ENCODE measurements at regions not wholly inside any gene's neighbourhood (a gene's known extent, or its start where the extent isn't known, plus 50 kb on each side); places are given as distances from the start of the nearest gene placed in this dataset.
"Not testable (repeated sequence)": the region's sequence is repeated elsewhere in the genome, so short reads cannot be mapped to it uniquely, and the experiment has no call there.

- H3K27ac Mint-ChIP-seq = no peak overlapping the region
- H3K4me1 Mint-ChIP-seq (ENCODE audit: low read depth) = no peaks in the 10 kb centered on the region
- DNase-seq (no peak), ATAC-seq (no peak)
- POLR2A ChIA-PET = no interaction called here
- no peaks in the 10 kb centered on the region for H3K36me3 Mint-ChIP-seq (ENCODE audit: low read depth)
- H3K27me3 Mint-ChIP-seq (ENCODE audit: low read depth) = no peaks in the 10 kb centered on the region
- H3K9me3 Mint-ChIP-seq (ENCODE audit: insufficient read depth) = no peaks in the 10 kb centered on the region
- CTCF ChIA-PET = interaction anchor here (0.6 kb wide), 1 partner anchor 15 kb away, joined by 3 read pairs; no protein-coding TSS in a partner anchor
- H3K4me3 Mint-ChIP-seq = no peak overlapping the region
Observed at GRCh38 chr4:79700356-79700755, 292.3 kb upstream of the GK2 start.

- CTCF ChIA-PET = no interaction called here
- H3K27ac Mint-ChIP-seq = no peak overlapping the region
- no peaks in the 10 kb centered on the region for H3K9me3 Mint-ChIP-seq (ENCODE audit: insufficient read depth)
- POLR2A ChIA-PET = no interaction called here
- DNase-seq = no peak
- no peaks in the 10 kb centered on the region for H3K36me3 Mint-ChIP-seq (ENCODE audit: low read depth)
- no peaks in the 10 kb centered on the region for H3K27me3 Mint-ChIP-seq (ENCODE audit: low read depth)
- no peak overlapping the region for H3K4me3 Mint-ChIP-seq
- no peak for ATAC-seq
- no peaks in the 10 kb centered on the region for H3K4me1 Mint-ChIP-seq (ENCODE audit: low read depth)
Observed at GRCh38 chr4:79697444-79697843, 289.4 kb upstream of the GK2 start.

GRCh38 chr4:79696534-79696933 is 288.5 kb upstream of the GK2 start:
- ATAC-seq; H3K27ac Mint-ChIP-seq; H3K4me1 Mint-ChIP-seq (ENCODE audit: low read depth); H3K9me3 Mint-ChIP-seq (ENCODE audit: insufficient read depth); H3K36me3 Mint-ChIP-seq (ENCODE audit: low read depth); DNase-seq; H3K27me3 Mint-ChIP-seq (ENCODE audit: low read depth); H3K4me3 Mint-ChIP-seq; POLR2A ChIA-PET; CTCF ChIA-PET: not testable (repeated sequence)

- H3K27me3 Mint-ChIP-seq (ENCODE audit: low read depth) = no peaks in the 10 kb centered on the region
- DNase-seq (no peak), ATAC-seq (no peak)
- no peak overlapping the region for H3K4me3 Mint-ChIP-seq
- no peaks in the 10 kb centered on the region for H3K4me1 Mint-ChIP-seq (ENCODE audit: low read depth)
- no peaks in the 10 kb centered on the region for H3K9me3 Mint-ChIP-seq (ENCODE audit: insufficient read depth)
- no peak overlapping the region for H3K27ac Mint-ChIP-seq
- POLR2A ChIA-PET = no interaction called here
- no peaks in the 10 kb centered on the region for H3K36me3 Mint-ChIP-seq (ENCODE audit: low read depth)
- CTCF ChIA-PET = no interaction called here
Observed at GRCh38 chr4:79695848-79696247, 287.8 kb upstream of the GK2 start.

GRCh38 chr4:79689740-79690139 is 281.7 kb upstream of the GK2 start:
- Mint-ChIP-seq H3K4me3 (no peak overlapping the region), H3K36me3 (ENCODE audit: low read depth) (no peaks in the 10 kb centered on the region), H3K27me3 (ENCODE audit: low read depth) (no peaks in the 10 kb centered on the region), H3K9me3 (ENCODE audit: insufficient read depth) (no peaks in the 10 kb centered on the region), H3K27ac (no peak overlapping the region), H3K4me1 (ENCODE audit: low read depth) (no peaks in the 10 kb centered on the region)
- ChIA-PET CTCF (no interaction called here), POLR2A (no interaction called here)
- ATAC-seq (no peak), DNase-seq (no peak)

GRCh38 chr4:79688691-79689090 is 280.7 kb upstream of the GK2 start:
- no peak for ATAC-seq
- ChIA-PET CTCF (interaction anchor here (1.1 kb wide), 1 partner anchor 527 kb away, joined by 3 read pairs; no protein-coding TSS in a partner anchor), POLR2A (no interaction called here)
- no peak for DNase-seq
- Mint-ChIP-seq H3K4me1 (ENCODE audit: low read depth) (no peaks in the 10 kb centered on the region), H3K9me3 (ENCODE audit: insufficient read depth) (no peaks in the 10 kb centered on the region), H3K27me3 (ENCODE audit: low read depth) (no peaks in the 10 kb centered on the region), H3K36me3 (ENCODE audit: low read depth) (no peaks in the 10 kb centered on the region), H3K4me3 (no peak overlapping the region), H3K27ac (no peak overlapping the region)

GRCh38 chr4:79687006-79687405 is 279.0 kb upstream of the GK2 start:
- Mint-ChIP-seq H3K27ac (no peak overlapping the region), H3K9me3 (ENCODE audit: insufficient read depth) (no peaks in the 10 kb centered on the region), H3K4me3 (no peak overlapping the region), H3K36me3 (ENCODE audit: low read depth) (no peaks in the 10 kb centered on the region), H3K27me3 (ENCODE audit: low read depth) (no peaks in the 10 kb centered on the region), H3K4me1 (ENCODE audit: low read depth) (no peaks in the 10 kb centered on the region)
- ChIA-PET POLR2A (no interaction called here), CTCF (no interaction called here)
- ATAC-seq (no peak), DNase-seq (no peak)

GRCh38 chr4:79685542-79685941 is 277.5 kb upstream of the GK2 start:
- H3K27ac Mint-ChIP-seq = no peak overlapping the region
- ChIA-PET POLR2A (no interaction called here), CTCF (no interaction called here)
- no peaks in the 10 kb centered on the region for H3K27me3 Mint-ChIP-seq (ENCODE audit: low read depth)
- H3K9me3 Mint-ChIP-seq (ENCODE audit: insufficient read depth) = no peaks in the 10 kb centered on the region
- H3K36me3 Mint-ChIP-seq (ENCODE audit: low read depth) = no peaks in the 10 kb centered on the region
- no peak for ATAC-seq
- DNase-seq = no peak
- H3K4me3 Mint-ChIP-seq = no peak overlapping the region
- H3K4me1 Mint-ChIP-seq (ENCODE audit: low read depth) = no peaks in the 10 kb centered on the region

- no peak overlapping the region for H3K4me3 Mint-ChIP-seq
- POLR2A ChIA-PET = no interaction called here
- CTCF ChIA-PET = interaction anchor here (0.6 kb wide), 1 partner anchor 16 kb away, joined by 3 read pairs; no protein-coding TSS in a partner anchor
- H3K27me3 Mint-ChIP-seq (ENCODE audit: low read depth) = no peaks in the 10 kb centered on the region
- H3K36me3 Mint-ChIP-seq (ENCODE audit: low read depth) = no peaks in the 10 kb centered on the region
- H3K9me3 Mint-ChIP-seq (ENCODE audit: insufficient read depth) = no peaks in the 10 kb centered on the region
- H3K27ac Mint-ChIP-seq = no peak overlapping the region
- no peak for DNase-seq
- ATAC-seq = no peak
- no peaks in the 10 kb centered on the region for H3K4me1 Mint-ChIP-seq (ENCODE audit: low read depth)
Observed at GRCh38 chr4:79684516-79684915, 276.5 kb upstream of the GK2 start.

GRCh38 chr4:79682801-79683530 is 274.9 kb upstream of the GK2 start:
- CTCF ChIA-PET = no interaction called here
- H3K4me3 Mint-ChIP-seq = no peak overlapping the region
- ATAC-seq (no peak), DNase-seq (no peak)
- no peaks in the 10 kb centered on the region for H3K27me3 Mint-ChIP-seq (ENCODE audit: low read depth)
- no peak overlapping the region for H3K27ac Mint-ChIP-seq
- H3K9me3 Mint-ChIP-seq (ENCODE audit: insufficient read depth) = no peaks in the 10 kb centered on the region
- H3K36me3 Mint-ChIP-seq (ENCODE audit: low read depth) = no peaks in the 10 kb centered on the region
- POLR2A ChIA-PET = no interaction called here
- no peaks in the 10 kb centered on the region for H3K4me1 Mint-ChIP-seq (ENCODE audit: low read depth)

GRCh38 chr4:79682161-79682560 is 274.1 kb upstream of the GK2 start:
- Mint-ChIP-seq H3K4me1 (ENCODE audit: low read depth) (no peaks in the 10 kb centered on the region), H3K27ac (no peak overlapping the region), H3K27me3 (ENCODE audit: low read depth) (no peaks in the 10 kb centered on the region), H3K36me3 (ENCODE audit: low read depth) (no peaks in the 10 kb centered on the region), H3K4me3 (no peak overlapping the region), H3K9me3 (ENCODE audit: insufficient read depth) (no peaks in the 10 kb centered on the region)
- ATAC-seq (no peak), DNase-seq (no peak)
- POLR2A ChIA-PET = no interaction called here
- CTCF ChIA-PET = no interaction called here

GRCh38 chr4:79679859-79680258 is 271.8 kb upstream of the GK2 start:
- ChIA-PET POLR2A (no interaction called here), CTCF (no interaction called here)
- H3K36me3 Mint-ChIP-seq (ENCODE audit: low read depth) = no peaks in the 10 kb centered on the region
- no peaks in the 10 kb centered on the region for H3K9me3 Mint-ChIP-seq (ENCODE audit: insufficient read depth)
- no peaks in the 10 kb centered on the region for H3K4me1 Mint-ChIP-seq (ENCODE audit: low read depth)
- no peak for DNase-seq
- no peaks in the 10 kb centered on the region for H3K27me3 Mint-ChIP-seq (ENCODE audit: low read depth)
- H3K27ac Mint-ChIP-seq = no peak overlapping the region
- ATAC-seq = no peak
- no peak overlapping the region for H3K4me3 Mint-ChIP-seq

- DNase-seq = no peak
- Mint-ChIP-seq H3K4me3 (no peak overlapping the region), H3K27ac (no peak overlapping the region), H3K4me1 (ENCODE audit: low read depth) (no peaks in the 10 kb centered on the region), H3K9me3 (ENCODE audit: insufficient read depth) (no peaks in the 10 kb centered on the region), H3K36me3 (ENCODE audit: low read depth) (no peaks in the 10 kb centered on the region), H3K27me3 (ENCODE audit: low read depth) (no peaks in the 10 kb centered on the region)
- ChIA-PET POLR2A (no interaction called here), CTCF (no interaction called here)
- ATAC-seq = no peak
Observed at GRCh38 chr4:79678472-79679202, 270.6 kb upstream of the GK2 start.

All from activated CD8-positive, alpha-beta T cell treated with anti-CD3 and anti-CD28 coated beads, Interleukin-2, amount 10 ng/mL, durations not matched to agents 7 days and 5 days (primary cell).